Adrenal gland (tissue), 5 donors: ENCODE measurements at regions not wholly inside any gene's neighbourhood (a gene's known extent, or its start where the extent isn't known, plus 50 kb on each side); places are given as distances from the start of the nearest gene placed in this dataset.
"Not testable (repeated sequence)": the region's sequence is repeated elsewhere in the genome, so short reads cannot be mapped to it uniquely, and the experiment has no call there.

ENCODE experiments used
- POLR2A ChIP-seq, 2 donors: fragments of 450-650 bp; IDR thresholded peaks; one replicate each; pipeline ENCODE4 v1.6.1; 2017; ENCODE audit warnings: antibody characterized with exemption in 2 of 2, mild to moderate bottlenecking in 2 of 2, moderate library complexity in 1 of 2
- TF ChIP-seq, protein P1 (sequence below), 6 experiments: fragments of 450-650 bp in 4 of 6; fragments of 200-600 bp in 2 of 6; sonication (generic) in 1 of 6; IDR thresholded peaks; 1 replicate in 5 of 6; 2 replicates in 1 of 6; pipeline versions ENCODE4 v1.5.1 to v1.8.0; 2016 to 2021; ENCODE audit warnings: antibody characterized with exemption in 6 of 6, mild to moderate bottlenecking in 2 of 6, moderate library complexity in 1 of 6
- donor health status: DM: no; HTN: no; CAD: no.

DNA sequence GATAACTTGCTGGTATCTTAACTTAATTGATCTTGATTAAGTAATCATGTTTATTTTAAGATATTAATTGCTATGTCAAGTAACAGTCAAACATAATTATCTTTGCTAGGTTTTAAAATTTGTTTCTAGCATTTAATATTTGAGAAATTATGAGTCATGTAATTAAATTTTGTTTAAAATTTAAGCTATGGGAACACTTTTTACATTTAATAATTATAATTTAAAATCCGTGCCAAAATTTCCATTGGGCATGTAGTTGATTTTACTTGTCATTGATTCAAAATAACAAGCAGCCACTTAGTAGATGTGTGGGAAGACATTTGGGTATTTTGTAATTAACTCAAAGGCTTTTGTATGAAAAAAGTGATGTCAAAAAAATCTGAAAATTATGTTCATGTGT, 779.6 kb downstream of the PCDH11X start:
- TF ChIP-seq POLR2A (IDR thresholded peaks at IDR 0.05): not testable (repeated sequence)
- TF ChIP-seq, protein P1, sequence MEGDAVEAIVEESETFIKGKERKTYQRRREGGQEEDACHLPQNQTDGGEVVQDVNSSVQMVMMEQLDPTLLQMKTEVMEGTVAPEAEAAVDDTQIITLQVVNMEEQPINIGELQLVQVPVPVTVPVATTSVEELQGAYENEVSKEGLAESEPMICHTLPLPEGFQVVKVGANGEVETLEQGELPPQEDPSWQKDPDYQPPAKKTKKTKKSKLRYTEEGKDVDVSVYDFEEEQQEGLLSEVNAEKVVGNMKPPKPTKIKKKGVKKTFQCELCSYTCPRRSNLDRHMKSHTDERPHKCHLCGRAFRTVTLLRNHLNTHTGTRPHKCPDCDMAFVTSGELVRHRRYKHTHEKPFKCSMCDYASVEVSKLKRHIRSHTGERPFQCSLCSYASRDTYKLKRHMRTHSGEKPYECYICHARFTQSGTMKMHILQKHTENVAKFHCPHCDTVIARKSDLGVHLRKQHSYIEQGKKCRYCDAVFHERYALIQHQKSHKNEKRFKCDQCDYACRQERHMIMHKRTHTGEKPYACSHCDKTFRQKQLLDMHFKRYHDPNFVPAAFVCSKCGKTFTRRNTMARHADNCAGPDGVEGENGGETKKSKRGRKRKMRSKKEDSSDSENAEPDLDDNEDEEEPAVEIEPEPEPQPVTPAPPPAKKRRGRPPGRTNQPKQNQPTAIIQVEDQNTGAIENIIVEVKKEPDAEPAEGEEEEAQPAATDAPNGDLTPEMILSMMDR (IDR thresholded peaks at IDR 0.05): not testable (repeated sequence)
